ENCODE measurements at regions not wholly inside any gene's neighbourhood (a gene's known extent, or its start where the extent isn't known, plus 50 kb on each side); places are given as distances from the start of the nearest gene placed in this dataset.

GRCh38 chr1:184911830-184912229 lies 62.5 kb downstream of the NIBAN1 start (continued):
- no peak for TF ChIP-seq CHD7 (IDR thresholded peaks at IDR 0.05; ENCODE audit: insufficient replicate concordance, low read length)
- no peak for TF ChIP-seq ATF2 (IDR thresholded peaks at IDR 0.05; ENCODE audit: low read length)
- no peak for TF ChIP-seq SIN3A (conservative IDR thresholded peaks at IDR 0.05 in 1 of 2, IDR thresholded peaks at IDR 0.05 in 1 of 2; ENCODE audit: low read depth in 1 of 2, low read length in 2 of 2)
- TF ChIP-seq GTF2F1 (IDR thresholded peaks at IDR 0.05; ENCODE audit: borderline replicate concordance, low read depth, low read length) = no peak
- no peak for TF ChIP-seq CBX8 (IDR thresholded peaks at IDR 0.05; ENCODE audit: borderline replicate concordance, low read depth, low read length)
- TF ChIP-seq TEAD4 (IDR thresholded peaks at IDR 0.05; ENCODE audit: low read depth, low read length) = no peak
- no peak for TF ChIP-seq HDAC2 (IDR thresholded peaks at IDR 0.05; ENCODE audit: borderline replicate concordance in 1 of 2, low read depth in 2 of 2, low read length in 2 of 2)
- TF ChIP-seq JUND (IDR thresholded peaks at IDR 0.05; ENCODE audit: low read length) = no peak
- no peak for TF ChIP-seq POU5F1 (IDR thresholded peaks at IDR 0.05; ENCODE audit: low read depth, low read length)
- TF ChIP-seq CEBPB (IDR thresholded peaks at IDR 0.05; ENCODE audit: low read depth, low read length) = no peak
